ELF-1 (cell line): ENCODE measurements at regions not wholly inside any gene's neighbourhood (a gene's known extent, or its start where the extent isn't known, plus 50 kb on each side); places are given as distances from the start of the nearest gene placed in this dataset.

Experiments used
- DNase-seq: peaks from one replicate; pipeline ENCODE4 v3.0.0-alpha.2; 2016; ENCODE audit warnings: low read depth, low spot score

- DNase-seq, result peak; percentile 82
These were observed 397.1 kb downstream of the DMAC1 start for GRCh38 chr9:7402334-7403027.

- no peak for DNase-seq
These were observed 398.5 kb downstream of the DMAC1 start for GRCh38 chr9:7401116-7401515.

DNA sequence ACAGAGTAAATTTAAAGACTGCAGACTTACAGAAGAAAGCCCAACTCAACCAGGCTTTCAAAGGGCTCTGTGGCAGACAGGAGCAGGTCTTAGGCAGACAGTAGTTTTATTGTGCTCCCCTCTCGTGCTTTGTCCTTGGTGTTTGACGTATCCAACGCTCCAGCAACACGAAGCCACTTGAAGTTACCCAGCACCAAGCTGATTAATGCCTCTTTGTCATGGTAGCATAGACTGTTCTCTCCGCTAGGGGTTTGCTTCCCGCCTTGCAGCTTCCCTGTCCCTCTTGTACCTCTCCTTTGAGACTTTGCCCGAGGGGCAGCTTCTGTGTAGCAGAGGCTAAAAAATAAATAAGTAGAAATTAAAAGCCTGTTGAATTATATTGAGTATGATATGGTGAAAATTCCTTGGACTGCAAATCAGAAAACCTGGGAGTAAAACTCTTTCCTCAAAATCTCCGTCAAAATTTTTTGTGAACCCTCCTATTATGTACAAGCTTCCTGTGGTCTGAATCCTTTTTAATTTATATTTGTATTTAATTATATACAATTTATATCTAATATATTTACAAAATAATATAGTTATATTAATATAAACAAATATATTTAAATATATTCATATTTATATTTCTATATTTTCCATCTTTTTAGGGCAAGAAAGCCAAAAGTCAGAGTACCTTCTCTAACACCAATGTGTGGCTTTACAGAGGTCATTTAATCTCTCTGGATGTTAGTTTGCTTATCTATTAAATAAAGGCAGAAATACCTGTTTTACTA, 405.4 kb downstream of the DMAC1 start:
- peak; percentile 21 for DNase-seq

- no peak for DNase-seq
These were observed 407.4 kb downstream of the DMAC1 start for GRCh38 chr9:7392148-7392547.

DNA sequence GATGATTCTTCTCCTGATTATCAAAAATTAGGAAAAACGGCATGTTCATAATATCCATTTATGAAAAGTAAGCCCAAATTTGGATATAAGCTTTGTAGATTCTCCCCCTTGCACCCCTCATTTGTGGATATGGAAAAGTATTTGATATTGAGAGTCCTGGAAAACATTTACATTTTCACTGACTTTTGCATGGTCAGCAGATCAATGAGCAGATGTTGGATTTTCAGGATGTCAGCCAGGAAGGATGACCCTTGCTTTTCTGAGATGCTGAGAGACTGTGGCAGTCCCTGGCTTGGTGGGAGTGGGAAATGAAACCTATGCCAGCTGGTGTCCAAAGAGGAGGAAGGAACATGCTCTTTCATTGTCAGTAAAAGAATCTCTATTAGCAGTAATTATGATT, 410.8 kb downstream of the DMAC1 start:
- no peak for DNase-seq

GRCh38 chr9:7387840-7388239, 411.7 kb downstream of the DMAC1 start:
- no peak for DNase-seq

- DNase-seq, result no peak
These were observed 417.3 kb downstream of the DMAC1 start for GRCh38 chr9:7382304-7382703.

- DNase-seq, result no peak
These were observed 422.1 kb downstream of the DMAC1 start for GRCh38 chr9:7377489-7377888.

DNA sequence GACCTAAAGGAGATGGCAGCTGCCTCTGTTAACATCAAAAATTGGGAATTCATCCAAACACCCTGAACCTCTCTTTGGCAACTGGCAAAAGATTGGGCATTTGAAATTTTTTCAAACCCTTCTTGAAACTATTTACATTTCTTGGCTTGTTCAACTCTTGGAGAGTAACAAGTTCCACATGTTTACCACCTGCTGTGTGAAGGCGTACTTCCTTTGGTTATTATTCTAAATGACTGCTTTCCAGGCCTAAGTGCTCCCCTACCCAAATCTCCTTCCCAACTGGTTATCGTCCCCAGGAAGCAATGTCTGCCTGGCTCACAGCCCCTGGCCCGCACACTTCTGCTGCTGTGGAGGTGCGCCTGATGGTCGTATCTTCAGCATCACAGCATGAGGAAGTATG, 422.7 kb downstream of the DMAC1 start:
- no peak for DNase-seq

- DNase-seq, result no peak
These were observed 423.4 kb downstream of the DMAC1 start for GRCh38 chr9:7376213-7376612.

- DNase-seq, result no peak
These were observed 424.5 kb downstream of the DMAC1 start for GRCh38 chr9:7375013-7375511.

DNA sequence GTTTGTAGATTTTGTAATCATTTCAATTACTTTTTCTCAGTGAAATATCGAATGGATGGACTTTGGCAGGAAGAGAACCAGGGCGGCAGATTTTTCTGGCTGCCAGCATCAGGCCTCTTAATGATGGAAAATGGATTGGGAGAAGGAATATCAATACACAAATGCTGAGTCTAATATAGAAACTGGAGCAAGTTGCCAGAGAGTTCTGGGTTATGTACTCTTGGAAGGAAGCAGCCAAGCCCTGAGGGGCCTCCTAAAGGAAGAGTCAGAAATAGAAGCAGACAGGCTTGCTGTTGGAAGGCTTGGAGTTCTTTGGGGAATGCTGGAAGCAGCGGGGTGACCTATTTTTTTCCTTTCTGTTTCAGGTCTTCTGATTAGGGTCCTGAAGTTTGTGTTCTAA, 428.6 kb downstream of the DMAC1 start:
- DNase-seq, result no peak

- DNase-seq, result no peak
These were observed 429.2 kb downstream of the DMAC1 start for GRCh38 chr9:7370381-7370780.

DNA sequence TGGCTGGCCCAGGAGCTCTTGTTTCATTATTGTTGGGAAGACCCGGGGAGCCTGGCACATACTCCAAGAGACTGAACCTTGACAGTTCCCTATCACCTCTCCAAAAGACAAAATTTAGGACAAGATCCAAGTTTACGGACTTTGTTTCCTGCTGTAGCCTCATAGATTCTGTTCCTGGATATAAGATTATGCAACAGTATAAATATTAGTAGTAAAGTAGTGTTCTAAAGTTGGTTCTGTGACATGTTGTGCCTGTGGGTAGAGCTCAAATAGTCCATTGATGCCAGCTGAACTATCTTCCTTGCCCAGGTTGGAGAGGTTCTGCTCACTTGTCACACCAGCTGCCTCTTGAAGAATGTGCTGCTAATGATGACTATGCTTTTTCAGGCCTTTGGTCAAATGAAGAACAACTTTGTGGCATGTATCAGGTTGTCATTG, 430.2 kb downstream of the DMAC1 start:
- no peak for DNase-seq

DNA sequence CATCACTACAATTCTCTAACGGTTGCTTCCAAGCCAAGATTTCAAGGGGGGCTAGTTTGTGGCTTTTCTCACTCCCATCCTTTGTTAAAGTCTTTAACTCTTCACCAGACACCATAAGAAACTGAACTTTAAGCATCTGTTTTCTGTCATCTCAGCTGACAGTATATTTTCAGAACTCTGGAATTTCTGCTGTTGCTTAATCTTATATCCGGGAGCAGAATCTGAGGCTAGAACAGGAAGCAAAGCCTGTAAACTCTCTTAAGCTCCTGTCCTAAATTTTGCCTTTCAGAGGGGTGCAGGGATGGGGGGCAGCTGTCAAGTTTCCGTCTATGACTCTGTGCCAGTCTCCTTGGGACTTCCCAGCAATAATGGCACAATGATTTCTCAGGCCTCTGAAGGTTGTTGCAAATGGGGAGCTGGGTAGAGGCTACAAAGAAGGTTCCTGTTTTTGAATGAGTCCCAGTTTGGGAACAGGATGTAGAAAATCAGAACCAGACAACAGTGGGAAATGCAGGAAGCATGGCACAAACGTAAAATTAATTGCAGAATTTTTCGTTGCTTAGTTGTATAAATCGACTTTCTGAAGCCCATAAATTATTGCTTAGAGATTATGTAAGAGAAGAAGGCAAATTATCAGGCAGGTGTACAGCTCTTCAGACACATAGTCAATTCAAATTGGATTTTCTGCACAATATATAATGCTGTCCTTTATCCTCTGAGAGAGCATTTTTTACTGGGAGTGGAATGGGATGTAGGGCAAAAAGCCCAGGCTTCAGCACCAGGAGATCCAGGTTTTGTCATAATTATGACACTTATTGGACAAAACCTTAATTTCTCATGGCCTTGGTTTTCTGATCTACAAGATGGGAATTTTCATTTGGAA, 430.9 kb downstream of the DMAC1 start:
- DNase-seq, result no peak

DNA sequence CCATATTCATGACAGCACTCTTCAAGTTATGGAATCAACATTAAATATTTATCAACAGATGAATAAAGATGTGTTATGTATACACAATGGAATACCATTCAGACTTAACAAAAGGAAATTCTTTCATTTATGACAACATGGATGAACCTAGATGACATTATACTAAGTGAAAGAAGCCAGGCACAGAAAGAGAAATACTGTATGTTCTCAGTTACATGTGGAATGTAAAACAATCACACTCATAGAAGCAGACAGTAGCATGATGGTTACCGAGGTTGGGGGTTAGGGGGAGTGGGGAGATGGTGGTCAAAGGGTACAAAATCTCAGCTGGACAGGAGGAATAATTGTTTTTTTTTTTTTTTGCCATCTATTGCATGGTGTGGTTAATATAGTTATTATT, 431.9 kb downstream of the DMAC1 start:
- no peak for DNase-seq

GRCh38 chr9:7366121-7366520, 433.5 kb downstream of the DMAC1 start:
- no peak for DNase-seq

DNA sequence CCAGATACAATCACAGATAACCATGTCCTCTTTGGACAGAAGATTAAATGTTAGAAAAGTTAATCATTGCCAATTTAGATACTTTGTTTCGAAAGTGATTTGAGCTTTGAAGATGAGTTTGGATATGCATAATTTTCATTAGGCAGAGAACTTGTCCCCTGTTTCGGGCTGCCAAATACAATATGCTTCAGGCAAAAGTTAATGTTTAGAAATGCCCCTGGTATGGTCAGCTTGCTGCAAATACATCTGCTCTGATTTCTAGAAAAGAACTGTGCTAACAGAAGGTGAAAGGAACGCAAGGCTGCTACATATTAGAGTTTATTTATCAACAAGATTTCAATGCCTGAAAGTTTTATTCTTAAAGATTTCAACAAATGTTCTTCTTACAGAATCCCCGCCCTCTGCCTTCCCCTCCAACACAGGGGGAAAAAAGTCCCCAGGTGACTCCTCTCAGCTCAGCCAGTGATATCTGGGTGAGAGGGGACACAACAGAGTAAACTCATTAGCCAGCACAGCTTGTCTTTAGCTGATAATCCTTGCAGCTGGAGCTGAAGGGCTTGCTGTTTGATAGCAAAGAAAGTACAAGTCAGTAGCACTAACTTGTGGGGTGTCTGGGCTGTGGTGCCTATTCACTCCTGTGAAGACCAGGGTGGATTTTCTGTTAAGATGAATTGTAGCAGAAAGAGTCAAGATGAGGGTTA, 435.7 kb downstream of the DMAC1 start:
- DNase-seq, result no peak

DNA sequence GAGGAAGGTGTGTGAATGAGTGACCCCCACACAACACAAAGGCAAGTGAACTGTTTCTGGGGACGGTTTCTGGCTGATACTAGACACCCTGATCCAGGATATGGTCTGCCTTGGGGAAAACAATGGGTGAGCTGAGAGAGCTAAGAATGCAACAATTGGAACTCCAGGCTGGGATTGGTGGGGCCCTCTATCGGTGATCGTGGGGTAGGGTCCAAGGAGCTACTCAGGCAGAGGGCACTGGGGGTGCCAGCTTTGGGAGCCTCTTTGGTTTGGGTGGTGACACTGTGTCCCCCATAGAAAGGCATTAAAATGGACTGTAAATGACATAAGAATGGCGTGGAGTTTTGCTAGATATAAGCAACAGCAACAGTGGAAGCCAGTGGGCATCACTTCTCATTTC, 439.1 kb downstream of the DMAC1 start:
- peak; percentile 9 for DNase-seq

DNA sequence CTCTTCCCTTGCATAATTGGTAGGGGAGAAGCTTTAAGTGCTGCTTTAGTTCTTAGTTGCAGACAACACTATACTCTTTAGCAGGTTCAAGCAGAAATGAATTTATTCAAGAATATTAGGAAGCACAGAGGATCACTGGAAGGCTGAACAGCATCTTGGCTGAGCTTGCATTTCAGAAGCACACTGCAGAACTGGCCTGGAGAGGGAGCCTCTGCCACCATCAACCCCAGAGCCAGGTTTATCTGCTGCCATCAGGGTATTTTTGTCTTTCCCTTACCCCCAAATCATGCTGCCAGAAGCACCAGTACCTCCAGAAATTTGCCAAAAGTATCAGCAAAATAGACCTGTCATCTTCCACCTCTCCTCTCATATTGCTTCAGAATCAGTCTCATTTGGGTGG, 440.7 kb downstream of the DMAC1 start:
- DNase-seq, result no peak

DNA sequence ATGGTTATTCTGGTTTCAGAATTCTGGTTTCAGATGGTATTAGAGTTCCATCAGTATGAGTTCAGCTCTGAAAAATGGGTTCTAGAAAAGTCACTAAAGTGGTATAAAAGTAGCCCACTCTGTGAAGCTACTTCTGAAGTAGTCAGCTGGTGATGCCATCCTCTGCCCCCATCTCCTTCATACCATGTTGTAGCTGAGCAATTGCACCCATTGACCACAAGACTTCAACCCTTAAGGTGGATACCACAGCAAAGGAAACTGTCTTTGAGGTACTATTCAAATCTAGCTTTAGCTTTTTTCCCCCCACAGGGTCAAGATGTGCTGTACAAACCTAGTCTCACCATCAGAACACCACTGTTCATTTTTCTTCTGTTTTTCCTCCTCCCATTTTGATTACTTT, 444.9 kb downstream of the DMAC1 start:
- no peak for DNase-seq
